Activated naive CD8-positive, alpha-beta T cell (primary cell): ENCODE measurements at regions not wholly inside any gene's neighbourhood (a gene's known extent, or its start where the extent isn't known, plus 50 kb on each side); places are given as distances from the start of the nearest gene placed in this dataset.

Experiments used
- H3K27ac Mint-ChIP-seq: one replicate; pipeline ENCODE4 v1.8.0; 2021; ENCODE audit warnings: mixed read lengths
- H3K27me3 Mint-ChIP-seq: one replicate; pipeline ENCODE4 v1.8.0; 2021; ENCODE audit warnings: mixed read lengths
- H3K36me3 Mint-ChIP-seq: one replicate; pipeline ENCODE4 v1.8.0; 2021; ENCODE audit warnings: mixed read lengths
- H3K4me1 Mint-ChIP-seq: one replicate; pipeline ENCODE4 v1.8.0; 2021; ENCODE audit warnings: low read depth, mixed read lengths
- H3K4me3 Mint-ChIP-seq: one replicate; pipeline ENCODE4 v1.8.0; 2021; ENCODE audit warnings: mild to moderate bottlenecking, mixed read lengths
- H3K9me3 Mint-ChIP-seq: one replicate; pipeline ENCODE4 v1.8.0; 2021; ENCODE audit warnings: low read depth, mixed read lengths

DNA sequence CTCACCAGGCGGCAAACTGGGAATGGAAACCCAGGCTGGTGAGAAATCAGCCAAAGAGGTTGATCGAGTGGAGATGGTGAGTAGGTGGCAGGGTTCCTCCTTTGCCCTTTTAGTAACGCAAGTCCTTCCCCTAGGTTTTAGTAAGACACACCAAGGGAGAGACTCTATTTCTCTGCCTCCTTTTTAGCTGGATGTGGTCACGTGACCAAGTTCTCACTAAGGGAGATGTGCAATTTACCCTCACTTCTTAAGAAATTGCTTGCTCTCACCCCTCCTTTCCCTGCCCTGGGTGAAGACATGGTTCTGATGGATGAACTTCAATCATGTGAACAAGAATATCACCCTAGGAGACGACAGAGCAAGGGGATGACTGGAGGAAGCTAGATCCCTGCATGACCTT lies 99.8 kb upstream of the FOXF1 start:
- Mint-ChIP-seq H3K9me3 (peaks cover 14% of the 10 kb centered on the region), H3K36me3 (no peaks in the 10 kb centered on the region), H3K27ac (no peak overlapping the region), H3K4me1 (peaks cover 2% of the 10 kb centered on the region), H3K27me3 (peaks cover 6% of the 10 kb centered on the region), H3K4me3 (no peak overlapping the region)

DNA sequence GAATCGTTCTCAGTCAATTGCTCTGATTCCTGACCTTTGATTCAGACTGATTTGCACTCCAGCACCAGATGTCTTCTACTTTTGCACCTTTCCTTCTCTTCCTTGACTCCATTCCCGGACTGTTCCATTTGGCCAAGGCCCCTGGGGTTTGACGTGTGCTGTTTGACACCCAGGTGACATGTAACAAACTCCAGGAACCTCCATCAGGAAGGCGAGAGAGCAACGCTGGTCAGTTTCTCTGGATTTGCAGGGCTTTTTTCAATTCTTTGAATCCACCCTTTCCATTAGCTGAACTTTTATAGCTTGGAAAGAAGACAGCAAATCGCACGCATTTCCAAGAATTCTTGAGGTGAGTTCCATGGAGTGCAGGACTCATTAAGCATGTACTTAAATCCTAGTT lies 98.4 kb upstream of the FOXF1 start:
- Mint-ChIP-seq H3K27ac (no peak overlapping the region), H3K27me3 (peaks cover 6% of the 10 kb centered on the region), H3K36me3 (no peaks in the 10 kb centered on the region), H3K9me3 (peaks cover 17% of the 10 kb centered on the region), H3K4me3 (no peak overlapping the region), H3K4me1 (peaks cover 2% of the 10 kb centered on the region)

DNA sequence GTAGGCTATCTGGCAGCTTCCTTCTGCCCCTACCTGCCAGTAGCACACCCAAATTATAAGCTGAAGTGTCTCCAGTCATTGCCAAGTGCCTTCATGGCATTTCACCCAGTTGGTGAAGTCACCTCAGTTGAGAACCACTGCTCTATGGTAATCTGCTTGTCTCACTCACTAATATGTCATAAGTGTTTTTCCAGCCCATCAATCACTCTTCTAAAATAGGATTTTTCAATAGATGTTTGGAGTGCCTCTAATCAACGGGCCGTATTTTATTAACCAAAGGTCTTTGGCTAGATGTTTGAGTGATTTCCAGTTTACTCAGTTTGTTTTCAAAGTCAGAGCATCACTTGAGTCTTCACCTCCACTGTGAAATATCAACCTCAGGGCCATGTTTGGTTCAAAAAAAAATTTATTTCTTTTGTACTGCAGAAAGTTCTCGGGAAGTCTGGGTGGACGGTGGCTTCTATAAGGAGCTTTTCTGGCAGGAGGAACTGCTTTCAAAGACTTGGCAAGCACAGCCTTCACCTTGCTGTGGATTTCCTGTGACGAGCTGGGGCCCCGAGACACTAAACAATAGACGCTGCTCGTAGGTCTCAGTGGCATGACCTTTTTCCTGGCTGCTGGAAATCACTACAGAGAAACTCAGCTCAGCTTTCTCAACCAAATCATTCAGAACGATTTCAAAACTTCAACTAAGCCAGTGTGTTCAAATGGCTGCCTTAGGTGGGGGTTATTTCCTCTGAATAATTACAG lies 95.2 kb upstream of the FOXF1 start:
- H3K4me1 Mint-ChIP-seq = peaks cover 2% of the 10 kb centered on the region
- H3K4me3 Mint-ChIP-seq = no peak overlapping the region
- H3K27me3 Mint-ChIP-seq = peaks cover 9% of the 10 kb centered on the region
- H3K9me3 Mint-ChIP-seq = peaks cover 17% of the 10 kb centered on the region
- H3K36me3 Mint-ChIP-seq = no peaks in the 10 kb centered on the region
- no peak overlapping the region for H3K27ac Mint-ChIP-seq

DNA sequence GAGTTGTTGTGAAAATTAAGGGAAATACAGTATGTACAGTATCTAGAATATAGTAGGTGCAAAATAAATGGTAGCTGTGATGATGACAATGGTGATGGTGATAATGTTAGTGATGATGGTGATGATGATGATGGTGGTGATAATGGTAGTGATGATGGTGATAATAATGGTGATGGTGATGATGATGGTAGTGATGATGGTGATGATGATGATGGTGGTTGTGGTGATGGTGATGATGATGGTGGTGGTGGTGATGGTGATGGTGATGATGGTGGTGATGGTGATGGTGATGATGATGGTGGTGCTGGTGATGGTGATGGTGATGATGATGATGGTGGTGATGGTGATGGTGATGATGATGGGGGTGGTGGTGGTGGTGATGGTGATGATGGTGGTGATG lies 91.3 kb upstream of the FOXF1 start:
- H3K27ac Mint-ChIP-seq = no peak overlapping the region
- peaks cover 10% of the 10 kb centered on the region for H3K9me3 Mint-ChIP-seq
- H3K36me3 Mint-ChIP-seq = no peaks in the 10 kb centered on the region
- H3K27me3 Mint-ChIP-seq = peaks cover 9% of the 10 kb centered on the region
- no peak overlapping the region for H3K4me3 Mint-ChIP-seq
- H3K4me1 Mint-ChIP-seq = peaks cover 2% of the 10 kb centered on the region

DNA sequence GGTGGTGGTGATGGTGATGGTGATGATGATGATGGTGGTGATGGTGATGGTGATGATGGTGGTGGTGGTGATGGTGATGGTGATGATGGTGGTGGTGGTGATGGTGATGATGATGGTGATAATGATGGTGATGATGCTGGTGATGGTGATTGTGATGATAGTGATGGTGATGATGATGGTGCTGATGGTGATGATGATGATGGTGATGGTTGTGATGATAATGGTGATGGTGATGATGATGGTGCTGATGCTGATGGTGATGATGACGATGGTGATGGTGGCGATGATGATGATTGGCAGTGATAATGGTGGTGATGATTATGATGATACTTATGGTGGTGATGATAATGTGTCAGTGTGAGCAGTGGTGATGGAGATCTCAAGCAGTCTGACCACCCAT lies 90.8 kb upstream of the FOXF1 start:
- H3K4me3 Mint-ChIP-seq = no peak overlapping the region

DNA sequence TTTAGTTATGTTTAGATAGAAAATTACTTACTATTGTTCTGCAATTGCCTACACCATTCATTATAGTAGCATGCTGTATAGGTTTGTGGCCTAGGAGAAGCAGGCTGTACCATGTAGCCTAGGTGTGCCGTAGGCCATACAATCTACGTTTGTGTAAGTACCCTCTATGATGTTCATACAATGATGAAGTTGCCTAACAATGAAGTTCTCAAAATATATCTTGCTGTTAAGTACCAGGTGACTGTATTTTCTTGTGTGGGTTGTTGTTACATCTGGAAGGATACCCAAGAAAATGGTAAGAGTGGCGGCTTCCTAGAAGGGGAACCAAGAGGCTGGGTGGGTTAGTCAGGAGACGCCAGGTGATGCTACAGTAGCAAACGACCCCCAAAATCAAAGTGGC lies 88.3 kb upstream of the FOXF1 start:
- Mint-ChIP-seq H3K27me3 (peaks cover 7% of the 10 kb centered on the region), H3K36me3 (no peaks in the 10 kb centered on the region), H3K4me1 (no peaks in the 10 kb centered on the region), H3K4me3 (no peak overlapping the region), H3K27ac (no peak overlapping the region), H3K9me3 (peaks cover 6% of the 10 kb centered on the region)

More for the DNA sequence above, 90.8 kb upstream of the FOXF1 start:
- peaks cover 2% of the 10 kb centered on the region for H3K4me1 Mint-ChIP-seq
- H3K9me3 Mint-ChIP-seq = peaks cover 10% of the 10 kb centered on the region
- no peaks in the 10 kb centered on the region for H3K36me3 Mint-ChIP-seq
- no peak overlapping the region for H3K27ac Mint-ChIP-seq
- H3K27me3 Mint-ChIP-seq = peaks cover 9% of the 10 kb centered on the region

DNA sequence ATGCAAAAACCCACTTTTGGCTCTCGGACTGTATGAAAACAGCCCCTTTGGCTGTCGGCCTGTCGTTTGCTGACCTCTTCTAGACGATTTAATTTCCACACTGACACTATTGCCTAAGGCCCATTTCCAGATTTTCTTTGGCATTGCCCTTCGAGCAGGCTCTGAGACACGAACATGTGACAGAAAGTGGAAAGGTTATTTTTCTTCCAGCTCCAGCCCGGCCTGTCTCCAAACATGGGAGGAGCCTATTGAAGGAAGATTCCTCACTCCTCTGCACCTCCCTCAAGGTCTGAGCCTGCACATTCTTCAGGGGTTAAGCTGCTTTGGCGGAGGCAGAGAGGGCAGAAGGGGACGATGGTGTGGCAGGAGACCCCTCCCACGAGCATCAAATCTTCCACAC lies 85.9 kb upstream of the FOXF1 start:
- Mint-ChIP-seq H3K36me3 (no peaks in the 10 kb centered on the region), H3K4me3 (no peak overlapping the region), H3K27me3 (peaks cover 3% of the 10 kb centered on the region), H3K9me3 (peaks cover 6% of the 10 kb centered on the region), H3K27ac (no peak overlapping the region), H3K4me1 (no peaks in the 10 kb centered on the region)

DNA sequence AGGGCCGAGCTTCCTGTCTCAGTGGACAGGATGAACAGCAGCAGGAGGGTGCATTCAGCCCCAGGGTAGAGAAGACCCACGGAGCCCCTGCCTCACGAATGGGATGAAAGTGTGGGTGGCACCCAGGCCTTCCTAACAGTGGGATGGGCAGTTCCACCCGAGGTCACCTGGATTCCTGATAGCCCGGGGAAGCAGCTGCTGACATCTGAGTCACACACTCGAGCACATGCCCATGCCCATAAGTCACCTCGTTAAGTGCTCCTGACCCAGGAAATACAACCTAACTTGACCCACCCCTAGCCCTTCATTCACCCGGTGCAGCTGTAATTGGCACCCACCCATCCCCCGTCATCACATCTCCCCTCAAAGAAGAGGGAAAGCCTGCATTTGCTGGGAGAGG lies 85.3 kb upstream of the FOXF1 start:
- Mint-ChIP-seq H3K4me1 (no peaks in the 10 kb centered on the region), H3K27ac (no peak overlapping the region), H3K27me3 (peaks cover 3% of the 10 kb centered on the region), H3K4me3 (no peak overlapping the region), H3K9me3 (peaks cover 6% of the 10 kb centered on the region), H3K36me3 (no peaks in the 10 kb centered on the region)

DNA sequence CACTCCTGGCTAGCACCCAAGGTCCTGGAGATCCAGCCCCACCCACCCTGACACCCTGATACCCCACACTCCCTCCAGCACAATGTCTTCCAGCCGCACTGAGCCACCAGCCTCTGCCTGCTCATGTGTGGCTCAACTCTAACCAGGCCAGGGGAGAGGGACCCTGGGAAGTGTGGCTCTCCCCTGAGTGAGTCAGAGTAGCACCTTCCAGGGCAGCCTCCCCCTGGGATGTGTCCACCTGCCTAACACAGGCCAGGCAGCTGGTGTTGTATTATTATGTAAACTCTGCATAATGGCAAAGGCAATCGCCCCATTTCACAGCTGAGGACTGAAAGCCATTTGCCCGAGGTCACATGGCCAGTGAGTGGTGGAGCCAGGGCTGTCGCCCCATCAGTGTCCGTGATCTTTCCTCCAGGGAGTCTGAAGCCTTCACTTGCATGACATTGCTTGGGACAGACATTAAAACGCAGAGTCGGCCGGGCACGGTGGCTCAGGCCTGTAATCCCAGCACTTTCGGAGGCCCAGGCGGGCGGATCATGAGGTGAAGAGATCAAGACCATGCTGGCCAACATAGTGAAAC lies 84.2 kb upstream of the FOXF1 start:
- H3K4me1 Mint-ChIP-seq = no peaks in the 10 kb centered on the region
- peaks cover 2% of the 10 kb centered on the region for H3K9me3 Mint-ChIP-seq
- no peaks in the 10 kb centered on the region for H3K36me3 Mint-ChIP-seq
- no peaks in the 10 kb centered on the region for H3K27me3 Mint-ChIP-seq
- H3K27ac Mint-ChIP-seq = no peak overlapping the region
- no peak overlapping the region for H3K4me3 Mint-ChIP-seq

DNA sequence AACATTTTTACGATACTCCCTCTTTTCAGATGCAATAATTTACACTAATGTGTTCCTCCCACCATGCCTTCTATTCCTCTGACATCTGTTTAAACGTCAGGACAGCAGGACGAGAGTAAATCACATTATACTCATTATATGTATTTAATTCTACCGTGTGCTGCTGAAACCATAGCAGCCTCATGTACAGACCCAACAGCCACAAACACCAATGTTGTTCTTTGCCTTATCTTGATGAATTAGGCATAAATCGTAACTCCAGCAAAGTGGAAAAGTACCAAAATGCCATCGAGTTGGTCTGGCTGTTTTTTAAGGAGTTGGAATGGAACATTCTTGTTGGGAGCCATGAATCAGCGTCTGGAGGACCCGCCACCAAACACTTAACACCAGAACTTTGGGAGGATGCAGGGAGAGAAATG lies 82.9 kb upstream of the FOXF1 start:
- Mint-ChIP-seq H3K27me3 (no peaks in the 10 kb centered on the region), H3K9me3 (no peaks in the 10 kb centered on the region), H3K4me3 (no peak overlapping the region), H3K27ac (no peak overlapping the region), H3K4me1 (no peaks in the 10 kb centered on the region), H3K36me3 (no peaks in the 10 kb centered on the region)

DNA sequence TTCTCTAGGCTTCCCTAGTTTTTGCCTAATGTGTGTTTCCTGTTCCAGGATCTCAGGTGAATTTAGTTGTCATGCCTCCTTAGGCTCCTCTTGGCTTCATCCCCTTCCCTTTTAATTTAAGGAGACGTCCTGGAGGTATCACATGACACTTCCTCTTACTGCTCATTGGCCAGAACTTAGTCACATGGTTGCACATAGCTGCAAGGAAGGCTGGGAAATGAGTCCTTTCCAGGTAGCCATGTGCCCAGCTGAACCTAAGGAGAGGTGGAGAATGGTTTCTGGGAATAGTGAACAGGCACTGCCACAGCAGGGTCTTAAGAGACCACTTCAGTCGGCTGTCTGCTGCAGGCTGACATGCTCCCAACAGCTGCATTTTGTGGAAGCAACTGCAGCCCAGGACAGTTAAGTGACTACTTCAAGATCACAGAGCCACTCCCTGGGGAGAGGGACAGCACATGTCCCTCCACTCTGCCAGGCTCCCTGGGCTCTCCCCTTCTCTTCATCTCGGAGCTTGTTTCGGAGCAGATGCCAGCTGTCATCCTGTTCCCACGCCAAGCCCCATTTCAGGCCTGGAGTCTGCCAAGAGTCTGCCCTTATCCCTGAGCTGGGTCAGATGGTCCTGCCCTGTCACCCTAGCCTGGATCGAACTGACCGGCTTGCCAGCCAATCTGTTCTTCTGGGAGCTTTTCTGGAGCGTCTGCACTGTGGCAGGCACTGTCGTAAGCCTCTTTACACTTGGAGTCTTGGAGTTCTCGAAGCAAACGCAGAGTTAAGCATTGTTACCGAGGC lies 81.4 kb upstream of the FOXF1 start:
- H3K4me1 Mint-ChIP-seq = no peaks in the 10 kb centered on the region
- no peak overlapping the region for H3K4me3 Mint-ChIP-seq
- H3K27ac Mint-ChIP-seq = no peak overlapping the region
- H3K27me3 Mint-ChIP-seq = peaks cover 2% of the 10 kb centered on the region
- H3K36me3 Mint-ChIP-seq = no peaks in the 10 kb centered on the region
- H3K9me3 Mint-ChIP-seq = no peaks in the 10 kb centered on the region

DNA sequence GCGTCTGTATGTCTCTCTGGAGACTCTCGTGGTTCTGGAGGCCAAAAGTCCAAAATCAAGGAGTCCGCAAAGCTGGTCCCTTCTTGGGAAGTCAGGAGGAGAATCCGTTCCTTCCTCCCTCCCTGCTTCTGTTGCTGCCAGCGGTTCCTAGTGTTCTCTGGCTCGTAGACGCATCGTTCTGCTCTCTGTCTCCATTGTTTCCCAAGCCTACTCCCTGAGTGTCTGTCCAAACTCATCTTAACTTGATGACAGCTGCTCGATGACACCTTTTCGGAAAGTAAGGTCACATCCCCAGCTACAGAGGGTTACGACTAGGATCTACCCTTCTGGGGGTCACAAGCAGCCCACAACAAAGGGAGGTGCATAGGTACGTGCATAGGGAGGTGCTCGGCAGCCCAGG lies 80.7 kb upstream of the FOXF1 start:
- no peak overlapping the region for H3K27ac Mint-ChIP-seq
- H3K9me3 Mint-ChIP-seq = no peaks in the 10 kb centered on the region
- no peaks in the 10 kb centered on the region for H3K36me3 Mint-ChIP-seq
- H3K27me3 Mint-ChIP-seq = peaks cover 2% of the 10 kb centered on the region
- H3K4me3 Mint-ChIP-seq = no peak overlapping the region
- H3K4me1 Mint-ChIP-seq = no peaks in the 10 kb centered on the region

DNA sequence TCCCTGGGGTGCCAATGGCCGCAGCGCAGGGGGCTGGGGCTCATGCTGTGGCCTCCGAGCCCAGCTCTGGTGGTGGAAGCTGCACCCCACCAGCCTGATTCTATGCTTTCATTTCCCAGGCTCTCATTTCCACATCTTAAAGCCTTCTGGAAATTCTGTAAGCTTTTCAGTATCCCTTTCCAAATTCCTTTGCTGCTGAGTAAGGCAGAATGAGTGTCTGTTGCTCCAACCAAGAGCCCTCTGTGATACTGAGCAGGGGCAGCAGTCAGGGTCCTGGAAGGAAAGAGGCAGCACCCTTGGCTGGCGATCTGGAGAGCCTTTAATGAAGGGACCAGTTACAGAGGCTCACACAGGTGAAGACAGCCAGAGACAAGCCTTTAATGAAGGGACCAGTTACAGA lies 79.5 kb upstream of the FOXF1 start:
- no peak overlapping the region for H3K27ac Mint-ChIP-seq
- H3K27me3 Mint-ChIP-seq = peaks cover 2% of the 10 kb centered on the region
- H3K36me3 Mint-ChIP-seq = no peaks in the 10 kb centered on the region
- H3K4me3 Mint-ChIP-seq = no peak overlapping the region
- no peaks in the 10 kb centered on the region for H3K4me1 Mint-ChIP-seq
- no peaks in the 10 kb centered on the region for H3K9me3 Mint-ChIP-seq

DNA sequence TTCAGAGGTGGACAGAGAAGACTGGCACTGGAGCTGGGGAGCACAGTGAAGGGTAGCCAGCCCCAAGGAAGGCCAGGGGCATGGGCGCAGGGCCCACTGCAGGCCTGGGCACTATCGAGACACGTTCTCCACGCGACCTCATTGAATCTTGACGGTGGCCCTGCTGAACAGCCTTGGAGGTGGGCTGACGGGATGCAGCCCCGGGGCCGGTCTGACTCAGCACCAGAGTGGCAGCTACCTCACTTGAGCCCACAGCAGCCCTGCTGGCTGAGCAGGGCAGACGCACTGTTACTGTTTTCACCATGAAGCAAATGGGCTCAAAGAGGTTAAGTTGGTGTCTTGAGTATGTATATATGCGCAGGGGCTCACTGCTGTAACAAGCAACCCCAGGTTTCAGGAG lies 78.8 kb upstream of the FOXF1 start:
- Mint-ChIP-seq H3K27me3 (peaks cover 2% of the 10 kb centered on the region), H3K4me1 (no peaks in the 10 kb centered on the region), H3K36me3 (no peaks in the 10 kb centered on the region), H3K27ac (no peak overlapping the region), H3K4me3 (no peak overlapping the region), H3K9me3 (no peaks in the 10 kb centered on the region)

DNA sequence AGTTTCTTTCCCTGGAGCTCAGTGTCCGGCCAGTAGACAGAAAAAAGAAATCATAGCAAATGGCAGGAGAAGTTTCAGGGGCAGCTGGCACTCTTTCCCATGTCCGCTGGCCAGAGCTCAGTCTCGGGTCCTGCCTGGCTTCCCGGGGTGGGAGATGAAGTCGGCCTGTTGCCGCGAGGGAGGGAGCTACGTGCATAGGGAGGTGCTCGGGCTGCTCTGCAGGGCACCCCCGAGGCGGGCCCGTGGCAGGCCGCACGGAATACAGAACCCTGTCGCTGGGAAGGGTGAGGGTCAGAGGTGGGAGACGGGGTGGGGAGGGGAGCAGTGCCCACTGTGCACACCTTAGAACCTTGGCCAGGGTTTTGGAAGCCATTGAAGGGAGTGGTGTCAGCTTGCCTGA lies 78.3 kb upstream of the FOXF1 start:
- Mint-ChIP-seq H3K27ac (no peak overlapping the region), H3K27me3 (peaks cover 2% of the 10 kb centered on the region), H3K4me1 (no peaks in the 10 kb centered on the region), H3K36me3 (no peaks in the 10 kb centered on the region), H3K9me3 (no peaks in the 10 kb centered on the region), H3K4me3 (no peak overlapping the region)
